ENCODE measurements at regions not wholly inside any gene's neighbourhood (a gene's known extent, or its start where the extent isn't known, plus 50 kb on each side); places are given as distances from the start of the nearest gene placed in this dataset.
"Not testable (repeated sequence)": the region's sequence is repeated elsewhere in the genome, so short reads cannot be mapped to it uniquely, and the experiment has no call there.

DNA sequence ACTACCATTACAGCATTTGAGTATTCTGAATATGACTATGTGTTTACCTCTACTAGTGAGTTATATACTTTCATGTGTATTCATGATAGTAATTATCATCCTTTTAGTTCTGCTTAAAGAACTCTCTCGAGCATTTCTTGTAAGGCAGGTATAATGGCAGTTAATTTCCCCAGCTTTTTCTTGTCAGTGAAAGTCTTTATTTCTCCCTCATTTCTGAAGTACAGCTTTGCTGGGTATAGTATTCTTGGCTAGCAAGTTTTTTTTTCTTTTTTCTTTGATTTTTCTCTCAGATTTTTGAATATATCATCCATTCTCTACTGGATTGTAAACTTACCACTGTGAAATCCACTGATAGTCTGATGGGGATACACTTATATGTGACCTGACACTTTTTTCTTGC, 165.9 kb upstream of the ARHGAP5 start:
- DNase-seq: no peak

DNA sequence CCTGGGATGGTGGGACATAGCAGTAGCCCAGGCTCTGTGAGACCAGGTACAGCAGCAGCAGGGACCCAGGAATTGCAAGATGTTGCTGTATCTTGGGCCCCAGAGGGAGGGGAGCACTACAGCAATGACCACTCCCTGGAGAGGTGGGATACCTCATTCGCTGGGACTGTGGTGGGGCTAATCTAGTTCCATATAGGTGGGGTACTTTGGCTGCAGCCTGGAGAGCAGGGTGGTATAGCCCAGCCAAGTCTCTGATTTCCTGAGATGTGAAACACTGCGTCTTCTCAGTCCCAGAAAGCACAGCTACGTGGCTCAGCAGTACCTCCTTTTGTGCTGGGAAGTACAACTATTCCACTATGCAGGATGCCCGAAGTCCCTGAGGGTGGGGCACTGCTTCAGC, 163.7 kb upstream of the ARHGAP5 start:
- no peak for DNase-seq

DNA sequence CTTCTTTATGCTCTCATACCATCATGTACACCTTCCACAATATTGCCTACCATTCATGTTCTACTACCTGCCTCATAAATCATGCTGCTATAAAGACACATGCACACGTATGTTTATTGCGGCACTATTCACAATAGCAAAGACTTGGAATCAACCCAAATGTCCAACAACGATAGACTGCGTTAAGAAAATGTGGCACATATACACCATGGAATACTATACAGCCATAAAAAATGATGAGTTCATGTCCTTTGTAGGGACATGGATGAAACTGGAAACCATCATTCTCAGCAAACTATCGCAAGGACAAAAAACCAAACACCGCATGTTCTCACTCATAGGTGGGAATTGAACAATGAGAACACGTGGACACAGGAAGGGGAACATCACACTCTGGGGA, 158.8 kb upstream of the ARHGAP5 start:
- not testable (repeated sequence) for DNase-seq

DNA sequence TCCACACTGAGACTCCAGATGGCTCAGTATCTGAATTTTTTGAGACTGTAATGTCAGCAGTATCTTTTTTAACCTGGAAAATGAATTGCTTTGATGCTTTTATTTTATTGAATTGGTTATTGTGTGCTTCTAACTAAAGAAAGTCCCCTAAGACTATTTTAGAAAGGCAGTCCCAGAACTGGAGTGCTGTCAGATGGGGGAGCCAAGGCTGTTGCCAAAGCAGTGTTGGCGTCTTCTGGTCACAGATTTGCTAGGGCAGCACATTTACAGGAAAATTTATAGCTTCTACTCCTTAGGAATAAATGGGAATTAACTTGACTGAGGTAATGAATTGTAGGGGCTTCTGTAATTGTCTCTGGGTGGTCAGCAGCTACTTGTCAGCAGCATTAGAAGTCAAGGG, 157.1 kb upstream of the ARHGAP5 start:
- DNase-seq: no peak

DNA sequence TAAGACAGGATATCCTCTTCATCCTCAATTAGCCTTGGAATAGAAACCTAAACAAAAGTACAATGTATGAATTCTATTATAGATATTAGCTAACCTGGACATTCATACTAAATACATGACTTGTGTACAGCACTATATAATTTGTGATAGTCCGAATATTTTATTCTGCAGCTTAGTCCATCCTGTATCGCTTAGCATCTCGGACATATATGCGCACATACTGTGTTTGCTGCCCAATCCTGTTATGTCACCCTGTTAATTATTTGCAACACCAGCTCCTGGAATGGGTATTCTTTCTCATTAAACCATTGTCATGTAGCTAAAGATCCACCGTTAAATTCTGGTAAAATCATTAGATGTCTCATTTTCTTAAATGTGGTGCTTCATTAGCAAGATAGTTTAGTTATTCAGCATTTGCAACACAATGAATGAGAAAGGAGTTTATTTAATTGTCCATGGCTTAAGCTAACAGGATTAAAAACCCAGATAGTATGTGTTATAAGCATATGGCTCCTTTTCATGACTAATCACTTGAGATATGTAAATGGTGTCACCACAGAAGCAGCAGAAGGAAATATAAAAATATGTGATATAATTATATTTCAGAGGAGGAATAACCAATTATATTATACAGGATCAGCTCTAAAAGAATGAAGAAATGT, 156.0 kb upstream of the ARHGAP5 start:
- no peak for DNase-seq

DNA sequence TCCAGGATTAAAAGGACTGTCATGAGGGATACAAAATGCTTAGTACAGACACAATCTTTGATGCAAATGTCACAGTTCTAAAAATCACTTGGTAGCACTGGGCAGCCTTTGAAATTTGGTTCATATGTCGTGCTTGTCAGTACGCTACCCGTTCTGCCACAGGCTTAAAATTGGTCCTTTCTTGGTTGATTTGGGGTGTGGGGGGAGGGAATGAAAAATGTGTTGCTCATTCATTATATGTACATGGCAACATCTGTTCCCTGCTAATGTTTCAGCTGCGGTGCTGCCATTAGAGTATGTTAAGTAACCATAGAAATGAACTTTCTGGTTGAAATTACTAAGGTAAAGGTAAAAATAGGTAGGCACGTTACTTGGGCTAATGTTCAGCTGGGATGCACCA, 155.4 kb upstream of the ARHGAP5 start:
- no peak for DNase-seq

DNA sequence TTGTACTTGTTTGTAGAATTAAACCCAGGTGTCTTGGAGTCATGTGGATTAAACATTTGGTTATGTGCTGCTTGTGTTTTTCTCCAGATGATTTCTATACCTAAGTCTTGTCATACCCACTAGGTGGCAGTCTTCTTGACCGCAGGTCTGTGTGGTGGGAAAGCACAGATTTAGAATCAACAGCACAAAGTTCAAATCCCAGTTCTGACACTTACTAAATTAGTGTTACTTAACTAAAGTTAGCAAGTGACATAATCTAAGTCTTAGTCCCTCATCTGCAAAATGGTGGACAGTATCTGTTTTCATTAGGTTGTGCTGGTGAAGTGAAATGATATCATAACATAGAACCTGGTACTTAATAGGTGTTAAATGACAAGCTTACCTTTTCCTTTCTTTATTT, 151.0 kb upstream of the ARHGAP5 start:
- DNase-seq: peak; percentile 19

DNA sequence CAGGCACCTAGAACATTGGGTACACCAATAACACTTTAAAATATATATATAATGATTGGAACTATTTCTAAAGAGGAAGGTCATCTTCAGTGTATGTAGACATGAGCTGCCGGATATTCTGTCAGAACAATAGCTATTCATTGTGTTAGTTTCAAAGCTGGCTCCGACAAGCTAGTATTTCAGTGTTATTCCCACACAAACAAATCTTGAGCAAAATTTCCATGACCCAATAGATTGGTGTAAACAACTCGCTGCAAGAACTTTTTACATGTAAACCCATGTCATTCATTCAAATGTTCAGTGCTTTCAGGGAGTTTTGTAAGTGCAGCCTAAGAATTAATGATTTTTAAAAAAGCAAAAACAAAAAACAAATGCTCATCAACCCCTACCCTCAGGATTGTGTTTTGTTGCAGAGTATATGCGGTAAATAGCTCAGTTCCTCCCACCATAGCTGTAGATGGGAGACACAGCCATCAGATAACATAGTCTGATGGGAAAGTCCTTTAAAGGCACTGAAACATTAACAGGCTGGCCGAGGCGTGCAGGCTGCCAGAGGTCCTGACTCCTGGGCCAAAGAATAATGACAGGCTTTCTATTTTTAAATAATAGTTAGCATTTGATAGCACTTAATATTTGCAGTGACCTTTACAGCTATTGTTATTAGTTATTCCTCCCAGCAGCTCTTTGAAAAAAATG, 150.3 kb upstream of the ARHGAP5 start:
- DNase-seq: no peak

DNA sequence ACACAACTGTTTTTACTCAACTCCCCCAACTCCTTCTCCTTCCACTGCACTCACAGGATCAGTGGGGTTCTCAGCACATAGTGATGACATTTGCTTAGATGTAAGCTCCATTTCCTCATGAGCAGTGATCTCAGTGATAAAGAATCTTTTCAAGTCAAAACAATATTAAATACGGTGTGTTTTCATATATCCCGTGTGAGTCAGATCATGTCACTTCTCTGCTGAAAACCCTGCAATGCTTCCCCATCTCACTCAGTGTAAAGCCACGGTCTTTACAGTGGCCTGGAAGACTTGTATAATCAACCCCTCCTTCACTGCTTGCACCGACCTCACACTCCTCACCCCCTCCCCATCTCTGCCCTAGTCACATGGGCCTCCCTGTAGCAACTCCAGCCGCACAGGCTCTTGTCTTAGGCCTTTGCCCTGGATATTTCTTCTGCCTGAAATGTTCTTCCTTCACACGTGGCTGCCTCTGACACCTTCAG, 149.7 kb upstream of the ARHGAP5 start:
- DNase-seq: no peak

DNA sequence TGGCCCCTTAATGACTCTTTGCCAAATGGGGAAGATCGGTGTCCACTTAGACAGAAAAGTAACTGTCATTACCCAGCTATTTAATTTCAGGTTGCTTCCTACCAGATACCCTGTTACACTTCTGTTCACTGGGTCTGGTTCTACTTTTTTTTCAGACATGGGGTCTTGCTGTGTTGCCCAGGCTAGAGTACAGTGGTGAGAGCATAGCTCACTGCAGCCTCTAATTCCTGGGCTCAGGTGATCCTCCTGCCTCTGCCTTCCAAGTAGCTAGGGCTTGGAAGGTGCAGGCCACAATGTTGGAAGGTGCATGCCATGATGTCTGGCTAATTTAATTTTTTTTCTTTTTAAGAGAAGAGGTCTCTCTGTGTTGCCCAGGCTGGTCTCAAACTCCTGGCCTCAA, 147.0 kb upstream of the ARHGAP5 start:
- no peak for DNase-seq

DNA sequence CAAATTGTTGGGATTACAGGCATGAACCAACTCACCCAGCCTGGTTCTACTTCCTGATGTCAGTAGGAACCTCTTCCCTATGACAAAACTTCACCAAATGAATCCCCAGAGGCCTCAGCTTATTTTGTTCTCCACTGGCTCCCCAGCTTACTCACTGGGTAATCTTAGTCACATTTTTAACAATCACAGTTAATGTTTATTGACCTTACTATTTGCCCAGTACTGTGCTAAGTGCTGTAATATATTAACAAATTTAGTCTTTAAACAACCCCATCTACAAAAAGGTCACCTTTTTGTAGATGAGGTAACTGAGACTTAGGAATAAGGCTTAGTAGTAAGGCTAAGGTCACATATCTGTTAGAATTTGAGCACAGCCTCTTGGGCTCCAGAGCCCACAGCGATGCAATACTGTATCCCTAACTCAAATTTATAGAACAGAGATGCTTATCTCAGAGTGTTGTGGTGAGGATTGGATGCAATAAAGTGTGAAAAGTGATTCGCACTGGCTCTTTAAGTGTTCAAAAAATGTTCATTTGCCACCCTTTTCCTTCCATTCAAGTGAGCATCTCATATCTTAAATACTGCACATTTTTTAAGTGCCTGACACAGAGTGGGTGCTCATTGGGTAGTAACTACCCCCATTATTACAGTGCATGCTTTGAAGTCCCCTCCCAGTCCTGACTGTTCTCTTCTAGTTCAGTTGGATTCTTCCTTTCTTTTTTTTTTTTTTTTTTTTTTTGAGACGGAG, 146.4 kb upstream of the ARHGAP5 start:
- DNase-seq: no peak

DNA sequence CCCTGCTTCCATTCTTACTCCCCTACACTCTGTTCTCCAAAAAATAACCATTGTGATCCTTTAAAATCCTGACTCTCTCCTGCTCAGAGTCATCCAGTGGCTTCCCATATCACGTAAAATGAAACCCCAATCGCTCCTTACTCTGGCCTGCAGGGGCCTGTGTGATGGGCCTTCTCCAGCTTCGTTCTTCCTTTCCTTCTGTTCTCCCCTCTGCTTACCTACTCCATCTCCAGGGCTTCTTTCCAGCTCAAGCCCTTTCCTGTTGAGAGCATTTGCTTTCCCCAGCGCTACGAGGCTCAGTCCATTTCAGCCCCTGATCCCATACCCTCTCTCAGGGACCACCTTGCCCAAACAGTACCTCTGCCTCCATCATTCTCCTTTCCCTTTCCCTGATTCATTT, 144.4 kb upstream of the ARHGAP5 start:
- DNase-seq: no peak

DNA sequence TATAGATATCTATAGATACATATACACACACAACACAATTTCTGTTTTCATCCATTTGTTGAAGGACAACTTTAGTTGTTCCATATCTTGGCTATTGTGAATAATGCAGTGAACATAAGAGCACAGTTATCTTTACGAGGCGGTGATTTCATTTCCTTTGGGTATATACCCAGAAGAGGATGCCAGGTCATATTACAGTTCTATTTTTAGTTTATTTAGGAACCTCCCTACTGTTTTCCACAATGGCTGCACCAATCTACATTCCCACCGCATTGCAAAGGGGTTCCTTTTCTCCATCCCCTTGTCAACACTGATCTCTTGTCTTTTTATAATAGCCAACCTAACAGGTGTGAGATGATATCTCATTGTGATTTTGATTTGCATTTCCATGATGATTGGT, 143.4 kb upstream of the ARHGAP5 start:
- no peak for DNase-seq

DNA sequence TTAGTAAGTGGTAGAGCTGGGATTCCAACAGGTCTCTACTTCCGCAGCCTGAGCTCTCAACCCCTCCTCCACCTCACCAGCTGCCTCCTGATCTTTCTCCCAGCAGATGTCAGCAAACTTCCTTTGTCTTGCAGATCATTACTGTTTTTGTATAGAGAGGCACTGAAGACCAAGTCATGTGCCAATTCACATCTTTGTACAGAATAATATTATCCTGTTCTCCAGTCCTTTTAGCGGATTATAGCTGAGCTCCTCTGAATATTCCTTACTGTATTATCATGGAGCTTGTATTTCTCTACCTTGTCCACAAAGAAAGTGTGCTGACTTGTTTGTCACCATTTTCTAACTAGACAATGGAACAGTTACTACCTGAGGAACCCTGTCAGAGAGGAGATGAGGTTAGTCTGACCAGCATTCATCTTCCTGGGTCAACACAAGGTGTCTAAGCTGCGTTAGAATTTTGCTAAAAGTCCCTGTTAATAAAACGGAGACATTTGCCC, 142.3 kb upstream of the ARHGAP5 start:
- DNase-seq: peak; percentile 87

DNA sequence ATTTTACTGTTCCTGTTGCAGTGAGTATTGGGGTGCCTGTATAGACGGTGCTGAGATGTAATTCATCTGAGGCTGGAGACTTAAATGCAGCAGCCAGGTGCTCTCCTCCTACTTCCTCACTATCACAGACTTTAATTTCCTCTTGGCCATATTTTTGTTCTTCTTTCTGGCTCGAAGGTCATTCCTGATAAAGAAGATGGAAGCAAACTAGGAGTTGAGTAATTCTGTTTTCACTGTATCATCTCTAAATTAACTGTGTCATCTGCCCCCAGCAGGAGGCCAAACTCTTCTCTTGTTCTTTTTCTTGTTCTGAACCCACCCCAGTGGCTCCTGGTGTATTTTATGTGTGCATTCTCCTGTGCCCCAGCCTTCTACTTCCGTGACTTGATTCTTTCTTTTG, 141.7 kb upstream of the ARHGAP5 start:
- DNase-seq: no peak

DNA sequence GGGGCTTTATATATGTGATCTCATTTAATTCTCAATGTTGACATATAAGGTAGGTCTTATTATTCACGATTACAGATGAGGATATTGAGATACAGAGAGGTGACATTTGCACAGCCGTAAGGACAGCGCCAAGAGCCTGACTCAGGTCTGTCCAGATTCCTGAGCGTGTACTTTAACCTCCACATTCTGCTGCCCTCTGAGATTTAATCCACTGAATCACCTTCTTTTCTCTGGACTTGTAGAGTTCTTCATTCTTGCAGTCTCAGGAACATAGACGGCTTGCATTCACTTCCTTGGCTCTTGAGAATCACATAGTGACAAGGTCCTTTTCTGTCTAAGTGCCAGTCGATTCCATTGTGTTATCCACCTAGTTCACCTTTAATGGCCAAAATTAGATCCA, 141.0 kb upstream of the ARHGAP5 start:
- DNase-seq: no peak

DNA sequence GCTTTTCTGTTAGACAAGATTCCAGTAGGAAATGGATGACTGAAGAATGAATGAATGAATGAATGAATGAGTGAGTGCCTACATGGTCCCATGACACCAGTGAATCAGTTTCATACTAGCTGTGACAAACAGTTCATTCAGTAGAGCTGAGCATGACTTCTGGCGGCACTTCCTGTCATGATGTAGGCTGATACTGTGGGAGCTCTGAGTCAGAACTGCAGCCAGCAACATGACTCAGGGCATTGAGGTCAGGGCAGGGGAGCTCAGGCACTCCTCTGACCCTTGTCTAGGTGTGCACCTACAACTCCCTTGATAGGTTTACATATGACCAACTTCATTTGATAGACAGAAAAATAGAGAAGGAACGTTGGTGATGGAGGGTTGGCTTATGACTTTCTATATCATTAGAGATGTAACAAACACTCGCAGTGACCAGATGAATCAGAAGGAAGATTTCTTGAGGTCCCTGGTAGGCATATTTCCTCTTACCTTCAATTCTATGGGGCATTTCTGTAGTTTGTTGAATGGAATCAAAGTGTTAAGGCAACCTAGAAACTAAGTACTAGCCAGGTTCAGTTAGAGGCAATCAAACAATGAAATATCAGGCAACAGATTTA, 139.3 kb upstream of the ARHGAP5 start:
- DNase-seq: peak; percentile 35

DNA sequence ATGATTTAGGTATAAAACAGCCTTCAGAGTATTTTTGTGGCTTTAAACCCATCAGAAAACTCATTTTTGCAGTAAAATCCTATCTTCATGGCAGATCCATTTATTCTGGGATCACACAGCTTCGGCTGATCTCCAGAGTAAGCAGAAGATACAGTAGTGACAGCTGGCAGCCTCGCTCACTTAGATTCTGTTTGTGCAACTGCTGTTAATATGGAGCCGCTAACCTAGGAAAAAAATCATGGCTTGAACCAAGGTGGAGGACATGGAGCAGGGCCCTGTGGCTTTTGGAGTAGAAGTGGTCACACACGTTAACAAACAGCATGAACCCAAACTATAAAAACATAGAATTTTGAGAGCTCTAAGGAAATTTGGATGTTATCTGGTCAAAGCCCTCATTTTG, 137.2 kb upstream of the ARHGAP5 start:
- DNase-seq: peak; percentile 68

DNA sequence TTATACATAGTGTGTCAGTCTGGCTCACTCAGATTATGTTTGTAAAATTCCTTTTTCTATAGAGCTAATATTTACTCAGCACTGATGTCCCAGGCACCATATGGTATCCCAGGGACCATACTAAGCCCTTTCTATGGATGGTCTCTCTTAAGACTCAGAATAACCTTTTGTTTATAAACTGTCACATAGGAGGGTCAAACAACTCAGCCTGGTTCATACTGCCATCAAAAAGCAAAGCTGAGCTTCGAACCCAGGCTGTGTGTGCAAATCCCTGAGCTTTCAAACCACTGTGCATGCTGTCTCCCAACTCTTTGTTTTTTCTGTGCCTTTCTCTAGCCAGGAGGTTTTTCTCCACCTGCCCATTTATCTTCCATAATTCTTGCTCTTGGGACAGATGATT, 135.6 kb upstream of the ARHGAP5 start:
- DNase-seq: no peak

DNA sequence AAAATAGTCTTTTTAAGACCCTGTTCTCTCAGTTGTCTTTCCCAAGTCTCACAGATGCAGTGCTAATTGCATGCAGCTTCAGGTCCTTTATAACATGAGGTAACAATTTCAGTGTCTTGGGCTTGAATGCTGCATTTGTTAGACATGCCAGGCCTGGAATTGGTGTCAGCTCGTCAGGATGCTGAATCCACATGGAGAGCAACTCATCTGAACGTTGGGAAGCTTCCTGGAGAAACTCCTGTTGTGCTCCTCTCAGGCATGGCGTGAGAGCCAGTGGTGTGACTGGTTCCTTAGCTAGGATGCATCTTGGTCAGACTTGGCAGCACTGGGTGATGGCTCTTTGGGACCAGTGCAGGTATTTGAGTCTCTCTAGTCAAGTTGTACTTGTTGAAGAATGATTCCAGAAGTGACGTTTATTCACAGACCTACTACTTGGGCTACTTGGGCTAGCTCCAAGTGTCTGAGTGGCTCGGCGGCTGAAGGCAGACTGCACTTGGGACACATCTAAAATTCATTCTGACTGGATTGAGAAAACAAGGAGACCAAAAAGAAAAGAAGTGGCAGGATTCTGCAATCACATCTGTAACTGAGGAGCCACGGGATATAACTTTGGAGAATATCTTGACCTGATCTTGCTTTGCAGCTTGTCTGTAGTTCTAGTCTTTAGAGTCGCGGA, 134.8 kb upstream of the ARHGAP5 start:
- DNase-seq: no peak

DNA sequence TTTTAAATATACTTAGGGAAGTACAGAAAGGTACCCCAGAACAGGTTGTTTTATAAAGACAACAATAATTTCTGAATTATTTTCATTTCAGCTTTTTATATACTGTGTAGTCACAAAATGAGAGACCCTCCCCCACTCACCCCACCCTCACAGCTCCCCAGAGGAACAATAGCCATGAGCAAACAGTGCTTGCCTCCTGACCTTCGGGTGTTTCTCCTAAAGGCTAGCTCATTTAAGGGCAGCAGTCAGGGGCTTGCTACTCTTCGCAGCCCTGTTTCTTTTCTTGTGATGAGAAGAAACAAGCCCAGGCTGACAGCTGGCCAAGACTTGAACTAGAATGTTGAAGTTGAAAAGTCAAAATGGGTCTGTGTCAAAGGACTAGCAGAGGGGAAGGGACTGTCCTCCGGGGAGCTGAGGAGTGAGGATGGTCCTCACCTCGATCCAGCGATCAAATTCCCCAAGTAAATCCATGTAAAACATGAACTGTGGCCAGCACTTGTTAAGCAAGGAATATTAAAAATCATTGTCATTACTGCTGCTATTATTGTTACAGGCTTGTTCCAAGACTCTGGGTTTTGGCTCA, 133.8 kb upstream of the ARHGAP5 start:
- DNase-seq: no peak

DNA sequence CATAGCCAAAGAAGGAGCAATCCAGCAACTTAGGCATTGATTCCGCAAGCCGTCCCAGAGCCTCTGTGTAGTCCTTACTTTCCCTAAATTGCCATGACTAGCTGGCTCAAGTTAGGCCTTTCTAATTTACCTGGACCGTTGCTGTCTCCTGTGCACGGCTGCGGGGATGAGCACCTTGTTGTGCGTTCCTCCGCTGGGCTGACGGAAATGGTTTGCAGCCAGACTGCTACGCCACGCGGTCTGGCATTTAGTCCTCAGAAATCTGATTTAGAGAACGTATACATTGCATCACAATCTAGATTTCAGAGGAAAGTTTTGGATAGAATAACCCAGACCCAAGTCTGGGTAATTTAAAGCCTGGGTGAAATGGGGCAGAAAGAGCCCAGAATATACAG, 133.2 kb upstream of the ARHGAP5 start:
- DNase-seq: no peak
